ENCODE measurements at regions not wholly inside any gene's neighbourhood (a gene's known extent, or its start where the extent isn't known, plus 50 kb on each side); places are given as distances from the start of the nearest gene placed in this dataset.

DNA sequence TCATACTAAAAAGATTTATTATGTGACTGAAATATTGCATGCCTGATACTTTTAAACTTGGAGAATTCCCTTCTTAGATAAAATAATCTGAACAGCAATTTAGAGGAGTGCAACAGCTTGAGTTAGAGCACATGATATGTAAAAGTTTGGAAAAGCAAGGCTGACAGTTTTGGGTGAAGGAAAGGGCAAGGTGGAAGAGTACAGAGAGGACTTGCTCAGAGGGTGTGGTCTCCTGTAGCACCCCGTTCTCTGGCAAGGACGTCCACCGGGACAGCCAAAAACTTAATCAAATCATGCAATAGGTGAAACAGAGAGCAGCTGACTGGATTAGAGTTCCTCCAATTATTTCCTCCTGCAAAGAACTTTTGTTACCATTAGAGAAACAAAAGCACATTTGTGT, 65.2 kb upstream of the PDZRN4 start:
- TF ChIP-seq, protein P1, sequence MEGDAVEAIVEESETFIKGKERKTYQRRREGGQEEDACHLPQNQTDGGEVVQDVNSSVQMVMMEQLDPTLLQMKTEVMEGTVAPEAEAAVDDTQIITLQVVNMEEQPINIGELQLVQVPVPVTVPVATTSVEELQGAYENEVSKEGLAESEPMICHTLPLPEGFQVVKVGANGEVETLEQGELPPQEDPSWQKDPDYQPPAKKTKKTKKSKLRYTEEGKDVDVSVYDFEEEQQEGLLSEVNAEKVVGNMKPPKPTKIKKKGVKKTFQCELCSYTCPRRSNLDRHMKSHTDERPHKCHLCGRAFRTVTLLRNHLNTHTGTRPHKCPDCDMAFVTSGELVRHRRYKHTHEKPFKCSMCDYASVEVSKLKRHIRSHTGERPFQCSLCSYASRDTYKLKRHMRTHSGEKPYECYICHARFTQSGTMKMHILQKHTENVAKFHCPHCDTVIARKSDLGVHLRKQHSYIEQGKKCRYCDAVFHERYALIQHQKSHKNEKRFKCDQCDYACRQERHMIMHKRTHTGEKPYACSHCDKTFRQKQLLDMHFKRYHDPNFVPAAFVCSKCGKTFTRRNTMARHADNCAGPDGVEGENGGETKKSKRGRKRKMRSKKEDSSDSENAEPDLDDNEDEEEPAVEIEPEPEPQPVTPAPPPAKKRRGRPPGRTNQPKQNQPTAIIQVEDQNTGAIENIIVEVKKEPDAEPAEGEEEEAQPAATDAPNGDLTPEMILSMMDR (IDR thresholded peaks at IDR 0.05), result no peak
- no peak for TF ChIP-seq EZH2 (IDR thresholded peaks at IDR 0.05; ENCODE audit: borderline replicate concordance, insufficient read depth, low read depth, low read length, poor library complexity, severe bottlenecking)
